GM23338 (cell line): ENCODE measurements at regions not wholly inside any gene's neighbourhood (a gene's known extent, or its start where the extent isn't known, plus 50 kb on each side); places are given as distances from the start of the nearest gene placed in this dataset.

Experiments used
- ETS1 ChIP-seq: IDR thresholded peaks from 2 replicates; pipeline ENCODE4 v1.6.1; 2016; ENCODE audit warnings: antibody characterized with exemption
- EZH2 ChIP-seq: fragments of 200-600 bp; sonication (generic); IDR thresholded peaks from one replicate; pipeline ENCODE4 v1.8.0; 2017; ENCODE audit warnings: antibody characterized with exemption, mild to moderate bottlenecking, low read depth; ENCODE audit not compliant: unreplicated experiment
- POLR2AphosphoS5 ChIP-seq: IDR thresholded peaks from 2 replicates; pipeline ENCODE4 v1.6.1; 2016; ENCODE audit warnings: antibody characterized with exemption, low read depth
- REST ChIP-seq: IDR thresholded peaks from one replicate; pipeline ENCODE4 v1.6.1; 2018; ENCODE audit warnings: antibody characterized with exemption; ENCODE audit not compliant: unreplicated experiment
- STAT1 ChIP-seq: IDR thresholded peaks from one replicate; pipeline ENCODE4 v1.6.1; 2016; ENCODE audit warnings: antibody characterized with exemption; ENCODE audit not compliant: unreplicated experiment
- TF ChIP-seq, protein P1 (sequence below), 2 experiments: fragments of 200-600 bp in 1 of 2; sonication (generic) in 1 of 2; conservative IDR thresholded peaks; 2 replicates each; pipeline versions ENCODE4 v1.5.1 to v1.6.1; 2016 to 2017; ENCODE audit warnings: antibody characterized with exemption in 2 of 2, low read depth in 2 of 2, mild to moderate bottlenecking in 2 of 2, moderate library complexity in 1 of 2

DNA sequence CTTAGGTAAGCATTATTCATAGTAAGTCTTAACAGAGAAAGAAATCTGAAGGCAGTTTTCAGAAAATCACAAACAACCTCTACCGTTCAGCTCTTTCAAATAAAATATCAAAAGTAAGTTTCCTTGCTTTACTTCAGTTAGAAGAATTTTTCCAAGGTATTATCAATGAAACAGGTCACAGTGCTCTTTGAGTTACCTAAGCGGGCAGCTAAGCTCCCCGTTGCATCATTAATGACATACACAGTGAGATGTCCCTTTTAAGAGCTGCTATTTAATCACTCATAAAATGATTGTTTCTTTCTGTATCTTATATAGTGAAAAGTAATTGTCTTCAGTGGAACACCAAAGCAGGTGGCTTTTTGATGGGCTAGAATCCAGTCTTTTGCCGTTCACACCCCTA lies 86.2 kb upstream of the PIK3R1 start:
- TF ChIP-seq, protein P1, sequence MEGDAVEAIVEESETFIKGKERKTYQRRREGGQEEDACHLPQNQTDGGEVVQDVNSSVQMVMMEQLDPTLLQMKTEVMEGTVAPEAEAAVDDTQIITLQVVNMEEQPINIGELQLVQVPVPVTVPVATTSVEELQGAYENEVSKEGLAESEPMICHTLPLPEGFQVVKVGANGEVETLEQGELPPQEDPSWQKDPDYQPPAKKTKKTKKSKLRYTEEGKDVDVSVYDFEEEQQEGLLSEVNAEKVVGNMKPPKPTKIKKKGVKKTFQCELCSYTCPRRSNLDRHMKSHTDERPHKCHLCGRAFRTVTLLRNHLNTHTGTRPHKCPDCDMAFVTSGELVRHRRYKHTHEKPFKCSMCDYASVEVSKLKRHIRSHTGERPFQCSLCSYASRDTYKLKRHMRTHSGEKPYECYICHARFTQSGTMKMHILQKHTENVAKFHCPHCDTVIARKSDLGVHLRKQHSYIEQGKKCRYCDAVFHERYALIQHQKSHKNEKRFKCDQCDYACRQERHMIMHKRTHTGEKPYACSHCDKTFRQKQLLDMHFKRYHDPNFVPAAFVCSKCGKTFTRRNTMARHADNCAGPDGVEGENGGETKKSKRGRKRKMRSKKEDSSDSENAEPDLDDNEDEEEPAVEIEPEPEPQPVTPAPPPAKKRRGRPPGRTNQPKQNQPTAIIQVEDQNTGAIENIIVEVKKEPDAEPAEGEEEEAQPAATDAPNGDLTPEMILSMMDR (conservative IDR thresholded peaks at IDR 0.05; ENCODE audit: low read depth in 2 of 2): no peak
- no peak for TF ChIP-seq REST
- TF ChIP-seq POLR2AphosphoS5: no peak
- TF ChIP-seq ETS1: no peak
- no peak for TF ChIP-seq EZH2
- no peak for TF ChIP-seq STAT1
